ENCODE measurements at regions not wholly inside any gene's neighbourhood (a gene's known extent, or its start where the extent isn't known, plus 50 kb on each side); places are given as distances from the start of the nearest gene placed in this dataset.
A peak's percentile ranks its signal among the peaks of the same experiment; 100 is the strongest.

DNA sequence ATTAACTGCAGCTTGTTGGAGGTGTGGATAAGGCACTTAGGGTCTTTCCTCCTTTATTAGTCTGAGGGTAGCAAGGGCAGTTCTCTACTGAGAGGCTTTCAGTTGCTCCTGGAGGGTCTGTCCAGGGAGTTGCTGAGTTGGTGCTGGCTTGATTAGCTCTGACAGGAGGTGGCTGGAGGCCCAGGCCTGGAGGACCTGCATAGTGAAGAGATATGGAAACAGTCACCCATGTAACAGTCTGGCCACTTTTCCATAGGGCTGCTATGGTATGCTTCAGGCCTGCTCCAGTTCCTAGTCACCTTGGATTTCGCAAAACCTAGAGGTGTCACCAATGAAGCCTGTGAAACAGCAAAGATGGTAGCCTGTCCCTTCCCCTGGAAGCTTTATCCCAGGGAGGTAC lies 143.3 kb upstream of the SLC38A2 start:
- no peak overlapping the region for H4K91ac ChIP-seq (ENCODE audit: insufficient read depth, low read depth, low read length)
- dilution Hi-C loops (cut with HindIII; ENCODE audit: low sequenced_read_pairs, unreplicated experiment), result no loop called here
- TF ChIP-seq, protein P1, sequence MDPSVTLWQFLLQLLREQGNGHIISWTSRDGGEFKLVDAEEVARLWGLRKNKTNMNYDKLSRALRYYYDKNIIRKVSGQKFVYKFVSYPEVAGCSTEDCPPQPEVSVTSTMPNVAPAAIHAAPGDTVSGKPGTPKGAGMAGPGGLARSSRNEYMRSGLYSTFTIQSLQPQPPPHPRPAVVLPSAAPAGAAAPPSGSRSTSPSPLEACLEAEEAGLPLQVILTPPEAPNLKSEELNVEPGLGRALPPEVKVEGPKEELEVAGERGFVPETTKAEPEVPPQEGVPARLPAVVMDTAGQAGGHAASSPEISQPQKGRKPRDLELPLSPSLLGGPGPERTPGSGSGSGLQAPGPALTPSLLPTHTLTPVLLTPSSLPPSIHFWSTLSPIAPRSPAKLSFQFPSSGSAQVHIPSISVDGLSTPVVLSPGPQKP (IDR thresholded peaks at IDR 0.05; ENCODE audit: borderline replicate concordance, low read depth, low read length), result no peak
- TF ChIP-seq RAD21 (IDR thresholded peaks at IDR 0.05; ENCODE audit: low read length) (no peak), BHLHE40 (IDR thresholded peaks at IDR 0.05; ENCODE audit: low read depth, low read length) (no peak), MAZ (IDR thresholded peaks at IDR 0.05; ENCODE audit: borderline replicate concordance, low read depth, low read length) (no peak), POLR2A (IDR thresholded peaks at IDR 0.05; ENCODE audit: low read depth, low read length) (no peak), SMC3 (IDR thresholded peaks at IDR 0.05; ENCODE audit: low read depth, low read length) (no peak), RFX5 (IDR thresholded peaks at IDR 0.05; ENCODE audit: low read depth, low read length) (no peak), NFE2L2 (IDR thresholded peaks at IDR 0.05; ENCODE audit: low read depth, low read length) (no peak), FOS (IDR thresholded peaks at IDR 0.05; ENCODE audit: low read depth, low read length) (no peak), MAFK (IDR thresholded peaks at IDR 0.05; ENCODE audit: low read depth, low read length) (no peak)
- intact Hi-C loops (cut with micrococcal nuclease), result no loop called here
- peak overlapping the region; percentile 19 for H2AK9ac ChIP-seq (replicated peaks; ENCODE audit: low read depth, low read length, poor library complexity)
- no peaks in the 10 kb centered on the region for H3K27me3 ChIP-seq (ENCODE audit: control insufficient read depth, insufficient read depth, low read length)
- peak overlapping the region; percentile 52 for H2AK5ac ChIP-seq (ENCODE audit: low read depth, low read length)
- peaks cover 6% of the 10 kb centered on the region; the same call in 1 of the 2 replicates for H3K9me1 ChIP-seq (ENCODE audit: insufficient read depth, low read length)
- WGBS, 2 experiments (ENCODE audit: extremely low coverage in 2 of 2, insufficient read length in 1 of 2), result 100% methylated on average over 1 of the region's 1 CpG; no CpG with 5 or more reads in 1 of the 2 experiments
- H3K9ac ChIP-seq (ENCODE audit: low read depth, low read length), result no peak overlapping the region
- H3K4me3 ChIP-seq (ENCODE audit: insufficient read depth, low read depth, low read length), result no peak overlapping the region
- H2BK120ac ChIP-seq (ENCODE audit: low read depth, low read length), result no peak overlapping the region
- no peak overlapping the region for H3K23ac ChIP-seq (ENCODE audit: low read depth, low read length)
- no peak overlapping the region for H2BK5ac ChIP-seq (ENCODE audit: low read depth, low read length, poor library complexity, severe bottlenecking)
- no peak overlapping the region for H4K5ac ChIP-seq (ENCODE audit: low read depth, low read length)
- no peak overlapping the region for H3K4me2 ChIP-seq (ENCODE audit: low read depth, low read length)
- no peak overlapping the region for H4K8ac ChIP-seq (ENCODE audit: low read depth in 2 of 2, low read length in 2 of 2)
- no peak for ATAC-seq (ENCODE audit: low read depth)
- H2BK20ac ChIP-seq (ENCODE audit: low read depth, low read length), result no peak overlapping the region
- DNase-seq, result no peak
- peaks cover 17% of the 10 kb centered on the region for H3K36me3 ChIP-seq (ENCODE audit: control insufficient read depth, insufficient read depth, low read length)
- no TSS peak for BruUV-seq (replicated peaks)
- no peaks in the 10 kb centered on the region for H4K20me1 ChIP-seq (ENCODE audit: insufficient read depth, low read length)
- peaks cover 25 to 54% of the 10 kb centered on the region in 2 experiments for H3K79me1 ChIP-seq (ENCODE audit: low read depth in 1 of 2, low read length in 2 of 2)
- no peak overlapping the region for H3K56ac ChIP-seq (ENCODE audit: extremely low read depth, insufficient read depth, low read length)
- no peak overlapping the region for H3K27ac ChIP-seq (ENCODE audit: insufficient read depth, low read length)
- H3K4ac ChIP-seq (ENCODE audit: low read depth, low read length), result no peak overlapping the region
- ChIA-PET CTCF (no interaction called here), POLR2A (ENCODE audit: unreplicated experiment) (interaction anchor here (0.6 kb wide), 1 partner anchor 774 kb away, joined by 4 read pairs; no protein-coding TSS in a partner anchor)
- H3K9me3 ChIP-seq (ENCODE audit: control insufficient read depth, insufficient read depth, low read length), result peaks cover 25% of the 10 kb centered on the region
- H2BK15ac ChIP-seq (ENCODE audit: low read depth, low read length), result 0 out of 3 replicates have a peak overlapping the region, but pooled peaks have one; percentile 37
- no peak overlapping the region for H2AFZ ChIP-seq (replicated peaks; ENCODE audit: low read length, poor library complexity)
- in situ Hi-C loops (cut with MboI; ENCODE audit: low sequenced_read_pairs), result no loop called here
- H3K4me1 ChIP-seq (ENCODE audit: control insufficient read depth, insufficient read depth, low read length), result peaks cover 4% of the 10 kb centered on the region
- no peak overlapping the region for H3K18ac ChIP-seq (ENCODE audit: low read depth, low read length)
- H3K14ac ChIP-seq (replicated peaks; ENCODE audit: low read depth, low read length), result no peak overlapping the region

All from IMR-90 (cell line).